Panc1 (cell line): ENCODE measurements at regions not wholly inside any gene's neighbourhood (a gene's known extent, or its start where the extent isn't known, plus 50 kb on each side); places are given as distances from the start of the nearest gene placed in this dataset.

Source experiments
- ATAC-seq: fragments of 200-7000 bp; cut with Tn5 transposase; 2 replicates; pipeline ENCODE4 v1.9.1; 2020; ENCODE audit warnings: mild to moderate bottlenecking, moderate library complexity
- BruUV-seq: library from RNA; stranded (reverse); fragments of 400-500 nt; replicated peaks from 2 replicates; lab custom pipeline; 2021; lab: Mats Ljungman, UMichigan
- CTCF ChIA-PET: fragments of 300-600 bp; sonication (Branson Sonifier 250); formaldehyde crosslinking; loops from one replicate; lab custom pipeline; 2022; ENCODE audit warnings: antibody characterized with exemption; lab: Charles Lee
- POLR2A ChIA-PET: fragments of 300-600 bp; sonication (Branson Sonifier 250); formaldehyde crosslinking; loops from one replicate; lab custom pipeline; 2022; ENCODE audit warnings: antibody characterized with exemption; lab: Charles Lee
- DNase-seq: peaks from one replicate; pipeline ENCODE4 v3.0.0-alpha.2; 2010; ENCODE audit warnings: low read depth, low spot score
- H3K27ac ChIP-seq: 2 replicates; pipeline ENCODE4 v1.5.1; 2011; ENCODE audit warnings: mild to moderate bottlenecking, low read length, inconsistent platforms
- H3K27me3 ChIP-seq: fragments of 200-500 bp; sonication (Bioruptor generic); 2 replicates; pipeline ENCODE4 v1.6.0; 2014; ENCODE audit warnings: low read length, inconsistent platforms; ENCODE audit not compliant: control insufficient read depth, insufficient read depth
- H3K36me3 ChIP-seq: fragments of 200-500 bp; sonication (Bioruptor generic); 2 replicates; pipeline ENCODE4 v1.5.1; 2014; ENCODE audit warnings: inconsistent platforms, mild to moderate bottlenecking, low read length, moderate library complexity; ENCODE audit not compliant: control insufficient read depth, insufficient read depth
- H3K4me1 ChIP-seq: 2 replicates; pipeline ENCODE4 v1.5.1; 2011; ENCODE audit warnings: inconsistent platforms, mild to moderate bottlenecking, low read length, moderate library complexity; ENCODE audit not compliant: control insufficient read depth, insufficient read depth
- H3K4me3 ChIP-seq, 2 experiments: 2 replicates each; pipeline ENCODE4 v1.5.1; 2011 to 2012; ENCODE audit warnings: low read depth in 2 of 2, low read length in 2 of 2, mild to moderate bottlenecking in 2 of 2, inconsistent platforms in 1 of 2, moderate library complexity in 1 of 2
- H3K9me3 ChIP-seq: fragments of 200-500 bp; sonication (Bioruptor generic); 2 replicates; pipeline ENCODE4 v1.5.1; 2014; ENCODE audit warnings: low read depth, mild to moderate bottlenecking, inconsistent platforms, low read length, moderate library complexity; ENCODE audit not compliant: control insufficient read depth, insufficient read depth
- POLR2AphosphoS5 ChIP-seq: IDR thresholded peaks from 2 replicates; pipeline ENCODE4 v1.6.1; 2012; ENCODE audit warnings: mild to moderate bottlenecking, low read depth, low read length, moderate library complexity
- SIN3A ChIP-seq: IDR thresholded peaks from 2 replicates; pipeline ENCODE4 v1.6.1; 2012; ENCODE audit warnings: low read depth, mild to moderate bottlenecking, low read length, moderate library complexity, borderline replicate concordance; ENCODE audit not compliant: insufficient read depth
- TCF7L2 ChIP-seq: IDR thresholded peaks from 2 replicates; pipeline ENCODE4 v1.6.1; 2011; ENCODE audit warnings: mild to moderate bottlenecking, low read depth, low read length, inconsistent platforms
- in situ Hi-C: cut with HindIII; loops from 2 replicates; pipeline ENCODE4 v1.10.0; 2016; ENCODE audit warnings: low sequenced_read_pairs, low pct_unique_long_range_greater_than_20kb
- intact Hi-C: fragments of 100-400 bp; cut with micrococcal nuclease; formaldehyde crosslinking; loops from one replicate; pipeline ENCODE4 v1.10.0; 2022; ENCODE audit not compliant: unreplicated experiment
- TF ChIP-seq, protein P1 (sequence below), 2 experiments: IDR thresholded peaks; 2 replicates each; pipeline ENCODE4 v1.6.1; 2011 to 2012; ENCODE audit warnings: low read depth in 2 of 2, control low read depth in 1 of 2, low read length in 1 of 2, mild to moderate bottlenecking in 1 of 2, moderate library complexity in 1 of 2; ENCODE audit not compliant: insufficient read depth in 1 of 2
- TF ChIP-seq, protein P2 (sequence below): fragments of 450-650 bp; IDR thresholded peaks from 2 replicates; pipeline ENCODE4 v1.5.1; 2017; ENCODE audit warnings: mild to moderate bottlenecking

DNA sequence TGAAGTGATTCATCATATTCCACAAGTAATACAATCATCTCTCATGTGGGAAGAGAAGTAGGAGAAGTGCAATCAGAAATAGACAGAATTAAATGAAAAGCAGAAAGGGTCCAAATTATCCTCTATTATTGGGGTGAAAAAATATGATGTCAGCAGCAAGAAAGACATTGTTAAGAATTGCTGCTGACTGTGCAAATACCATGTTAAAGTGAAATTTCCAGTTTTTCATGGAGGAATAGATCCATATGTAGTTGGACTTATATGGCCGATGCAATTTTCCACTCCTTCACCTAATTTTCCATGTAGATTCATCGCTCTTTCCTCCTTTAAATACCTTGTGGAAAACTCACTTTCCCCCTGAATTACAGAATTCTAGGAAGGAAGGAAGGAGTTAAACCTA is 819.8 kb downstream of the GATA3 start:
- Histone ChIP-seq H3K36me3 (no peaks in the 10 kb centered on the region), H3K27me3 (no peaks in the 10 kb centered on the region), H3K27ac (no peak overlapping the region; the same call in 1 of the 2 replicates), H3K9me3 (no peaks in the 10 kb centered on the region), H3K4me1 (no peaks in the 10 kb centered on the region; the same call in 1 of the 2 replicates), H3K4me3 (no peak overlapping the region)
- TF ChIP-seq TCF7L2 (no peak), SIN3A (no peak), POLR2AphosphoS5 (no peak)
- TF ChIP-seq, protein P1, sequence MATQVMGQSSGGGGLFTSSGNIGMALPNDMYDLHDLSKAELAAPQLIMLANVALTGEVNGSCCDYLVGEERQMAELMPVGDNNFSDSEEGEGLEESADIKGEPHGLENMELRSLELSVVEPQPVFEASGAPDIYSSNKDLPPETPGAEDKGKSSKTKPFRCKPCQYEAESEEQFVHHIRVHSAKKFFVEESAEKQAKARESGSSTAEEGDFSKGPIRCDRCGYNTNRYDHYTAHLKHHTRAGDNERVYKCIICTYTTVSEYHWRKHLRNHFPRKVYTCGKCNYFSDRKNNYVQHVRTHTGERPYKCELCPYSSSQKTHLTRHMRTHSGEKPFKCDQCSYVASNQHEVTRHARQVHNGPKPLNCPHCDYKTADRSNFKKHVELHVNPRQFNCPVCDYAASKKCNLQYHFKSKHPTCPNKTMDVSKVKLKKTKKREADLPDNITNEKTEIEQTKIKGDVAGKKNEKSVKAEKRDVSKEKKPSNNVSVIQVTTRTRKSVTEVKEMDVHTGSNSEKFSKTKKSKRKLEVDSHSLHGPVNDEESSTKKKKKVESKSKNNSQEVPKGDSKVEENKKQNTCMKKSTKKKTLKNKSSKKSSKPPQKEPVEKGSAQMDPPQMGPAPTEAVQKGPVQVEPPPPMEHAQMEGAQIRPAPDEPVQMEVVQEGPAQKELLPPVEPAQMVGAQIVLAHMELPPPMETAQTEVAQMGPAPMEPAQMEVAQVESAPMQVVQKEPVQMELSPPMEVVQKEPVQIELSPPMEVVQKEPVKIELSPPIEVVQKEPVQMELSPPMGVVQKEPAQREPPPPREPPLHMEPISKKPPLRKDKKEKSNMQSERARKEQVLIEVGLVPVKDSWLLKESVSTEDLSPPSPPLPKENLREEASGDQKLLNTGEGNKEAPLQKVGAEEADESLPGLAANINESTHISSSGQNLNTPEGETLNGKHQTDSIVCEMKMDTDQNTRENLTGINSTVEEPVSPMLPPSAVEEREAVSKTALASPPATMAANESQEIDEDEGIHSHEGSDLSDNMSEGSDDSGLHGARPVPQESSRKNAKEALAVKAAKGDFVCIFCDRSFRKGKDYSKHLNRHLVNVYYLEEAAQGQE (IDR thresholded peaks at IDR 0.05; ENCODE audit: insufficient read depth in 1 of 2, low read depth in 2 of 2, low read length in 1 of 2): no peak
- TF ChIP-seq, protein P2, sequence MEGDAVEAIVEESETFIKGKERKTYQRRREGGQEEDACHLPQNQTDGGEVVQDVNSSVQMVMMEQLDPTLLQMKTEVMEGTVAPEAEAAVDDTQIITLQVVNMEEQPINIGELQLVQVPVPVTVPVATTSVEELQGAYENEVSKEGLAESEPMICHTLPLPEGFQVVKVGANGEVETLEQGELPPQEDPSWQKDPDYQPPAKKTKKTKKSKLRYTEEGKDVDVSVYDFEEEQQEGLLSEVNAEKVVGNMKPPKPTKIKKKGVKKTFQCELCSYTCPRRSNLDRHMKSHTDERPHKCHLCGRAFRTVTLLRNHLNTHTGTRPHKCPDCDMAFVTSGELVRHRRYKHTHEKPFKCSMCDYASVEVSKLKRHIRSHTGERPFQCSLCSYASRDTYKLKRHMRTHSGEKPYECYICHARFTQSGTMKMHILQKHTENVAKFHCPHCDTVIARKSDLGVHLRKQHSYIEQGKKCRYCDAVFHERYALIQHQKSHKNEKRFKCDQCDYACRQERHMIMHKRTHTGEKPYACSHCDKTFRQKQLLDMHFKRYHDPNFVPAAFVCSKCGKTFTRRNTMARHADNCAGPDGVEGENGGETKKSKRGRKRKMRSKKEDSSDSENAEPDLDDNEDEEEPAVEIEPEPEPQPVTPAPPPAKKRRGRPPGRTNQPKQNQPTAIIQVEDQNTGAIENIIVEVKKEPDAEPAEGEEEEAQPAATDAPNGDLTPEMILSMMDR: no peak
- ChIA-PET POLR2A (no interaction called here), CTCF (no interaction called here)
- intact Hi-C loops (no loop called here), in situ Hi-C loops (no loop called here)
- BruUV-seq: no TSS peak
- ATAC-seq: no peak
- DNase-seq: no peak

DNA sequence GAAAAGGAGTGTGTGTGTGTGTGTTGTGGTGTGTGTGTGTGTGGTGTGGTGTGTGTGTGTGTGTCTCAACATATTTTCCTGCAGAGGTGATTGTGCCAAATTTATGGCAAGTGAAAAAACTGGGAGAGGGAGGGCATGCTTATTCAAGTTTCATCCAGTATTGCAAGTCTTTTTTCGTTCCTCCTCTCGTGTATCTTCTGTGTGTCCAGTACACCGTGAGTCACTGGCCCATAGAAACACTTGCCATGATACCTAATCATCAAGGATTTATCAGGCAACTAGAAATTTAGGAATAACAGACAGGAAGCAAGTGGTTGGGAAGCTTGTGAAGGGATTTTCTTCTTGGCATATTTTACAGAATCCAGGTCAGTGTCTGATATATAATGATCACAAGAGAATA is 820.5 kb downstream of the GATA3 start:
- DNase-seq: no peak
- no peak for ATAC-seq
- ChIA-PET CTCF (no interaction called here), POLR2A (no interaction called here)
- Histone ChIP-seq H3K4me3 (no peak overlapping the region), H3K27me3 (no peaks in the 10 kb centered on the region), H3K27ac (no peak overlapping the region), H3K4me1 (no peaks in the 10 kb centered on the region; the same call in 1 of the 2 replicates), H3K36me3 (no peaks in the 10 kb centered on the region), H3K9me3 (no peaks in the 10 kb centered on the region)
- TF ChIP-seq, protein P2: no peak
- TF ChIP-seq TCF7L2 (no peak), SIN3A (no peak), POLR2AphosphoS5 (no peak)
- TF ChIP-seq, protein P1 (IDR thresholded peaks at IDR 0.05; ENCODE audit: insufficient read depth in 1 of 2, low read depth in 2 of 2, low read length in 1 of 2): no peak
- in situ Hi-C loops: no loop called here
- intact Hi-C loops: no loop called here
- BruUV-seq: no TSS peak
